HCT116 (cell line): ENCODE measurements at regions not wholly inside any gene's neighbourhood (a gene's known extent, or its start where the extent isn't known, plus 50 kb on each side); places are given as distances from the start of the nearest gene placed in this dataset.

Experiments used
- ATAC-seq: fragments of 200-7000 bp; cut with Tn5 transposase; 2 replicates; pipeline ENCODE4 v1.9.1; 2020; ENCODE audit warnings: mild to moderate bottlenecking, moderate library complexity
- BruUV-seq: library from RNA; stranded (reverse); fragments of 400-500 nt; replicated peaks from 2 replicates; lab custom pipeline; 2021; lab: Mats Ljungman, UMichigan
- CTCF ChIA-PET: fragments of 300-600 bp; sonication (Branson Sonifier 250); formaldehyde crosslinking; loops from one replicate; lab custom pipeline; 2021; ENCODE audit warnings: antibody characterized with exemption; lab: Charles Lee
- POLR2A ChIA-PET: fragments of 300-600, 350-600 bp; sonication (Branson Sonifier 250); formaldehyde crosslinking; loops from one replicate; lab custom pipeline; 2021; ENCODE audit warnings: antibody characterized with exemption; lab: Charles Lee
- RAD21 ChIA-PET, 2 experiments: fragments of 300-600 bp; sonication (Branson Sonifier 250); formaldehyde crosslinking; loops; one replicate each; lab custom pipeline; 2023; ENCODE audit warnings: low total read pairs in 2 of 2; ENCODE audit not compliant: uncharacterized antibody in 2 of 2, unreplicated experiment in 2 of 2, low non-redundant PET in 1 of 2; lab: Charles Lee
- DNase-seq: peaks from one replicate; pipeline ENCODE4 v3.0.0-alpha.2; 2010; ENCODE audit warnings: low read depth, low spot score
- H2AFZ ChIP-seq: fragments of 200-600 bp; shearing (Covaris generic), sonication (generic); 2 replicates; pipeline ENCODE4 v1.6.1; 2017; ENCODE audit warnings: low read depth, mixed run types, mixed read lengths, antibody characterized with exemption, low read length; ENCODE audit not compliant: poor library complexity, severe bottlenecking
- H3K27ac ChIP-seq: 2 replicates; pipeline ENCODE4 v1.5.1; 2012; ENCODE audit warnings: low read depth, low read length
- H3K27me3 ChIP-seq: fragments of 200-600 bp; sonication (generic); 2 replicates; pipeline ENCODE4 v1.6.1; 2016; ENCODE audit warnings: mixed run types, low read length, mixed read lengths; ENCODE audit not compliant: insufficient read depth
- H3K36me3 ChIP-seq, 2 experiments: fragments of 200-500 bp in 1 of 2; fragments of 200-600 bp in 1 of 2; sonication (Bioruptor generic) in 1 of 2; sonication (generic) in 1 of 2; 2 replicates each; pipeline versions ENCODE4 v1.5.1 to v1.6.1; 2014 to 2016; ENCODE audit warnings: low read length in 2 of 2, inconsistent platforms in 1 of 2, mixed read lengths in 1 of 2, mixed run types in 1 of 2; ENCODE audit not compliant: insufficient read depth in 2 of 2, control insufficient read depth in 1 of 2
- H3K4me1 ChIP-seq, 2 experiments: fragments of 200-600 bp in 1 of 2; sonication (generic) in 1 of 2; 2 replicates each; pipeline versions ENCODE4 v1.5.1 to v1.6.1; 2012 to 2017; ENCODE audit warnings: low read length in 2 of 2, inconsistent platforms in 1 of 2, mild to moderate bottlenecking in 1 of 2, mixed read lengths in 1 of 2, mixed run types in 1 of 2, moderate library complexity in 1 of 2; ENCODE audit not compliant: insufficient read depth in 2 of 2, control insufficient read depth in 1 of 2
- H3K4me2 ChIP-seq: fragments of 200-600 bp; sonication (generic); 2 replicates; pipeline ENCODE4 v1.6.1; 2017; ENCODE audit warnings: mixed run types, low read length, mixed read lengths
- H3K4me3 ChIP-seq, 2 experiments: fragments of 200-600 bp in 1 of 2; sonication (generic) in 1 of 2; replicated peaks in 1 of 2; 2 replicates each; pipeline ENCODE4 v1.5.1; 2011 to 2016; ENCODE audit warnings: low read length in 2 of 2, control low read depth in 1 of 2, low read depth in 1 of 2, mild to moderate bottlenecking in 1 of 2, mixed read lengths in 1 of 2, mixed run types in 1 of 2
- H3K79me2 ChIP-seq: fragments of 200-600 bp; sonication (generic); 2 replicates; pipeline ENCODE4 v1.6.1; 2017; ENCODE audit warnings: mild to moderate bottlenecking, mixed run types, low read length, moderate library complexity, mixed read lengths; ENCODE audit not compliant: insufficient read depth
- H3K9ac ChIP-seq: fragments of 200-600 bp; sonication (generic); 2 replicates; pipeline ENCODE4 v1.6.1; 2016; ENCODE audit warnings: low read length, mixed read lengths
- H3K9me2 ChIP-seq: fragments of 200-600 bp; sonication (generic), shearing (Covaris generic); 2 replicates; pipeline ENCODE4 v1.6.1; 2017; ENCODE audit warnings: mixed run types, mild to moderate bottlenecking, moderate library complexity; ENCODE audit not compliant: insufficient read depth
- H3K9me3 ChIP-seq, 2 experiments: fragments of 200-500 bp in 1 of 2; fragments of 200-600 bp in 1 of 2; sonication (Bioruptor generic) in 1 of 2; sonication (generic) in 1 of 2; 2 replicates each; pipeline ENCODE4 v1.6.1; 2014 to 2017; ENCODE audit warnings: low read length in 2 of 2, mixed read lengths in 2 of 2, inconsistent platforms in 1 of 2, low read depth in 1 of 2, mild to moderate bottlenecking in 1 of 2, mixed run types in 1 of 2, moderate library complexity in 1 of 2; ENCODE audit not compliant: control insufficient read depth in 1 of 2, insufficient read depth in 1 of 2
- H4K20me1 ChIP-seq: fragments of 200-600 bp; sonication (generic), shearing (Covaris generic); 2 replicates; pipeline ENCODE4 v1.6.1; 2017; ENCODE audit warnings: mixed run types, mild to moderate bottlenecking, moderate library complexity; ENCODE audit not compliant: insufficient read depth
- CBX3 ChIP-seq: IDR thresholded peaks from 2 replicates; pipeline ENCODE4 v1.6.1; 2012; ENCODE audit warnings: low read depth
- CTCF ChIP-seq, 3 experiments: fragments of 200-600 bp in 1 of 3; sonication (generic) in 1 of 3; IDR thresholded peaks in 2 of 3; conservative IDR thresholded peaks in 1 of 3; 2 replicates each; pipeline ENCODE4 v1.5.1; 2012 to 2017; ENCODE audit warnings: low read depth in 2 of 3, low read length in 2 of 3, antibody characterized with exemption in 1 of 3, borderline replicate concordance in 1 of 3, control low read depth in 1 of 3, mild to moderate bottlenecking in 1 of 3, mixed read lengths in 1 of 3, mixed run types in 1 of 3, moderate library complexity in 1 of 3; ENCODE audit not compliant: insufficient read depth in 1 of 3
- EGR1 ChIP-seq: IDR thresholded peaks from 2 replicates; pipeline ENCODE4 v1.6.1; 2012; ENCODE audit warnings: low read depth
- EZH2phosphoT487 ChIP-seq: fragments of 200-600 bp; IDR thresholded peaks from 2 replicates; pipeline ENCODE4 v1.6.1; 2018; ENCODE audit warnings: antibody characterized with exemption, borderline replicate concordance
- RAD21 ChIP-seq: IDR thresholded peaks from 2 replicates; pipeline ENCODE4 v1.6.1; 2012; ENCODE audit warnings: low read depth, mild to moderate bottlenecking
- REST ChIP-seq: IDR thresholded peaks from 2 replicates; pipeline ENCODE4 v1.6.1; 2012; ENCODE audit warnings: low read depth
- SP1 ChIP-seq: IDR thresholded peaks from 2 replicates; pipeline ENCODE4 v1.6.1; 2012; ENCODE audit warnings: low read depth
- SRF ChIP-seq: IDR thresholded peaks from 2 replicates; pipeline ENCODE4 v1.6.1; 2012; ENCODE audit warnings: low read depth
- ZNF274 ChIP-seq: fragments of 200-500 bp; sonication (Bioruptor generic); IDR thresholded peaks from 2 replicates; pipeline ENCODE4 v1.6.1; 2014; ENCODE audit warnings: mild to moderate bottlenecking, low read depth, low read length, inconsistent platforms
- intact Hi-C: fragments of 100-400 bp; cut with micrococcal nuclease; formaldehyde crosslinking; loops from 2 replicates; pipeline ENCODE4 v1.10.0; 2022

- no peak for TF ChIP-seq REST
- no peak for TF ChIP-seq CBX3
- TF ChIP-seq, all 23 proteins: peak for 0
Observed at GRCh38 chr6:146898888-146899227, 300.1 kb downstream of the ADGB start (continued).

GRCh38 chr6:146901940-146902816, 302.0 kb upstream of the STXBP5 start:
- CTCF ChIA-PET: interaction anchor here (0.8 to 3.7 kb wide), 8 partner anchors 9 to 488 kb away, joined by 3 to 26 read pairs (median 3); no protein-coding TSS in a partner anchor
- ATAC-seq: no peak
- TF ChIP-seq SP1: no peak
- TF ChIP-seq EGR1: no peak
- TF ChIP-seq RAD21: peak; percentile 77
- TF ChIP-seq EZH2phosphoT487: no peak
- peak in 2 of 3 experiments; percentile 45 to 55; a peak in 4 of 6 replicates for TF ChIP-seq CTCF (IDR thresholded peaks at IDR 0.05 in 2 of 3, conservative IDR thresholded peaks at IDR 0.05 in 1 of 3; ENCODE audit: borderline replicate concordance in 1 of 3, insufficient read depth in 1 of 3, low read depth in 2 of 3, low read length in 2 of 3)
- TF ChIP-seq ZNF274: no peak
- no peak for TF ChIP-seq SRF
- Histone ChIP-seq H3K9me3 (no peaks in the 10 kb centered on the region), H3K4me3 (no peak overlapping the region), H3K79me2 (no peaks in the 10 kb centered on the region), H3K4me1 (peaks cover 11 to 12% of the 10 kb centered on the region in 2 experiments; a peak in 3 of 4 replicates), H3K4me2 (no peak overlapping the region), H2AFZ (no peak overlapping the region), H3K36me3 (no peaks in the 10 kb centered on the region), H3K27me3 (no peaks in the 10 kb centered on the region), H3K9ac (no peak overlapping the region), H4K20me1 (no peaks in the 10 kb centered on the region), H3K9me2 (no peaks in the 10 kb centered on the region), H3K27ac (no peak overlapping the region)
- no TSS peak for BruUV-seq
- DNase-seq: no peak
- intact Hi-C loops: loop anchor here (1.0 to 10.0 kb wide), 3 partner anchors 320 to 463 kb away; no protein-coding TSS in a partner anchor
- RAD21 ChIA-PET: interaction anchor here in 1 of 2 experiments (0.6 kb wide), 2 partner anchors 331 to 1581 kb away, joined by 3 to 4 read pairs; no protein-coding TSS in a partner anchor
- POLR2A ChIA-PET: interaction anchor here (1.1 kb wide), 1 partner anchor 9 kb away, joined by 3 read pairs; no protein-coding TSS in a partner anchor
